H1 (cell line): ENCODE measurements at regions not wholly inside any gene's neighbourhood (a gene's known extent, or its start where the extent isn't known, plus 50 kb on each side); places are given as distances from the start of the nearest gene placed in this dataset.

Experiments used
- CTCF ChIA-PET: fragments of 300-600 bp; sonication (Branson Sonifier 250); formaldehyde crosslinking; loops from one replicate; lab custom pipeline; 2021; ENCODE audit not compliant: partially characterized antibody; lab: Charles Lee
- POLR2A ChIA-PET: fragments of 300-600 bp; sonication (Branson Sonifier 250); formaldehyde crosslinking; loops from one replicate; lab custom pipeline; 2021; ENCODE audit warnings: inconsistent platforms; ENCODE audit not compliant: partially characterized antibody; lab: Charles Lee
- DNase-seq, 2 experiments: peaks; one replicate each; pipeline versions ENCODE4 v3.0.0 to v3.0.0-alpha.2; 2010 to 2022; ENCODE audit warnings: low spot score in 2 of 2, low read depth in 1 of 2, mixed read lengths in 1 of 2
- FAIRE-seq: peaks from 2 replicates; lab custom pipeline; 2011; peaks lifted over from hg19 to GRCh38; lab: Jason Lieb, UNC
- H2AFZ ChIP-seq: 2 replicates; pipeline ENCODE4 v1.8.1; 2012; ENCODE audit warnings: low read length, inconsistent platforms
- H2AK5ac ChIP-seq: 2 replicates; pipeline ENCODE4 v1.6.1; 2013; ENCODE audit warnings: low read depth, low read length
- H2BK120ac ChIP-seq: replicated peaks from 2 replicates; pipeline ENCODE3; 2013; ENCODE audit warnings: low read depth, low read length, inconsistent platforms
- H2BK12ac ChIP-seq: 2 replicates; pipeline ENCODE4 v1.6.1; 2013; ENCODE audit warnings: low read depth, low read length
- H2BK15ac ChIP-seq: 2 replicates; pipeline ENCODE4 v1.6.1; 2013; ENCODE audit warnings: low read length
- H2BK20ac ChIP-seq: 2 replicates; pipeline ENCODE4 v1.6.1; 2013; ENCODE audit warnings: low read length
- H2BK5ac ChIP-seq: 2 replicates; pipeline ENCODE4 v1.6.1; 2013; ENCODE audit warnings: low read depth, low read length
- H3K14ac ChIP-seq: 2 replicates; pipeline ENCODE4 v1.6.1; 2013; ENCODE audit warnings: inconsistent platforms; ENCODE audit not compliant: insufficient read length
- H3K18ac ChIP-seq: 2 replicates; pipeline ENCODE4 v1.6.1; 2013; ENCODE audit warnings: low read length; ENCODE audit errors: extremely low read depth
- H3K23ac ChIP-seq: 2 replicates; pipeline ENCODE4 v1.6.1; 2013; ENCODE audit warnings: inconsistent platforms; ENCODE audit not compliant: insufficient read length
- H3K23me2 ChIP-seq: 2 replicates; pipeline ENCODE4 v1.6.1; 2013; ENCODE audit warnings: low read depth, low read length
- H3K27ac ChIP-seq: 2 replicates; pipeline ENCODE4 v1.6.1; 2011; ENCODE audit warnings: low read depth, low read length, inconsistent platforms
- H3K27me3 ChIP-seq, 4 experiments: replicated peaks in 1 of 4; 1 replicate in 1 of 4; 2 replicates in 3 of 4; pipeline versions ENCODE4 v1.6.1 to v1.8.1; 2011 to 2013; ENCODE audit warnings: low read length in 3 of 4, mild to moderate bottlenecking in 3 of 4, inconsistent platforms in 2 of 4, mixed read lengths in 2 of 4, moderate library complexity in 1 of 4; ENCODE audit not compliant: control insufficient read depth in 3 of 4, insufficient read depth in 3 of 4; ENCODE audit errors: extremely low read depth in 1 of 4
- H3K36me3 ChIP-seq, 4 experiments: 2 replicates each; pipeline versions ENCODE4 v1.6.1 to v1.8.1; 2011 to 2013; ENCODE audit warnings: mild to moderate bottlenecking in 4 of 4, low read length in 3 of 4, moderate library complexity in 2 of 4, control low read depth in 1 of 4, inconsistent platforms in 1 of 4; ENCODE audit not compliant: insufficient read depth in 4 of 4, control insufficient read depth in 2 of 4
- H3K4ac ChIP-seq: replicated peaks from 2 replicates; pipeline ENCODE3; 2013; ENCODE audit warnings: low read length, low read depth, mixed read lengths, inconsistent platforms; ENCODE audit not compliant: insufficient read length
- H3K4me1 ChIP-seq, 4 experiments: replicated peaks in 1 of 4; 1 replicate in 1 of 4; 2 replicates in 3 of 4; pipeline versions ENCODE4 v1.6.1 to v1.8.1; 2011 to 2013; ENCODE audit warnings: low read length in 3 of 4, inconsistent platforms in 2 of 4, mixed read lengths in 1 of 4; ENCODE audit not compliant: insufficient read depth in 4 of 4, control insufficient read depth in 3 of 4
- H3K4me2 ChIP-seq, 2 experiments: 2 replicates each; pipeline versions ENCODE4 v1.6.1 to v1.8.1; 2011 to 2013; ENCODE audit warnings: low read depth in 2 of 2, low read length in 2 of 2, control low read depth in 1 of 2, inconsistent platforms in 1 of 2, mild to moderate bottlenecking in 1 of 2; ENCODE audit not compliant: insufficient read depth in 1 of 2
- H3K4me3 ChIP-seq, 4 experiments: fragments of 200-600, 300-600 bp in 1 of 4; sonication (generic), shearing (Covaris generic), sonication (Bioruptor Twin) in 1 of 4; 2 replicates each; pipeline versions ENCODE4 v1.5.1 to v1.8.1; 2011 to 2016; ENCODE audit warnings: low read length in 4 of 4, low read depth in 3 of 4, control low read depth in 2 of 4, inconsistent platforms in 2 of 4, mild to moderate bottlenecking in 2 of 4, mixed read lengths in 1 of 4, moderate library complexity in 1 of 4; ENCODE audit not compliant: insufficient read depth in 2 of 4; ENCODE audit errors: extremely low read depth in 1 of 4
- H3K56ac ChIP-seq: replicated peaks from 2 replicates; pipeline ENCODE3; 2013; ENCODE audit warnings: low read depth, mild to moderate bottlenecking, mixed read lengths, low read length, inconsistent platforms; ENCODE audit not compliant: insufficient read length
- H3K79me1 ChIP-seq: 2 replicates; pipeline ENCODE4 v1.6.1; 2013; ENCODE audit warnings: low read depth, low read length, control low read depth
- H3K79me2 ChIP-seq, 2 experiments: 2 replicates each; pipeline versions ENCODE4 v1.6.1 to v1.8.1; 2012 to 2013; ENCODE audit warnings: low read length in 2 of 2, mild to moderate bottlenecking in 2 of 2, inconsistent platforms in 1 of 2; ENCODE audit not compliant: insufficient read depth in 2 of 2, control insufficient read depth in 1 of 2
- H3K9ac ChIP-seq, 4 experiments: replicated peaks in 1 of 4; 1 replicate in 1 of 4; 2 replicates in 3 of 4; pipeline versions ENCODE4 v1.6.1 to v1.8.1; 2011 to 2013; ENCODE audit warnings: low read depth in 3 of 4, low read length in 3 of 4, control low read depth in 2 of 4, mild to moderate bottlenecking in 2 of 4, moderate library complexity in 2 of 4, inconsistent platforms in 1 of 4; ENCODE audit errors: extremely low read depth in 1 of 4
- H3K9me3 ChIP-seq, 2 experiments: 2 replicates each; pipeline versions ENCODE4 v1.6.1 to v1.8.1; 2012 to 2013; ENCODE audit warnings: mild to moderate bottlenecking in 2 of 2, moderate library complexity in 2 of 2, control low read depth in 1 of 2, inconsistent platforms in 1 of 2, low read depth in 1 of 2, low read length in 1 of 2, mixed read lengths in 1 of 2; ENCODE audit not compliant: insufficient read depth in 2 of 2
- H4K20me1 ChIP-seq, 2 experiments: replicated peaks in 1 of 2; 2 replicates each; pipeline versions ENCODE3 to v1.8.1; 2011 to 2013; ENCODE audit warnings: inconsistent platforms in 2 of 2, low read length in 2 of 2, mild to moderate bottlenecking in 1 of 2; ENCODE audit not compliant: insufficient read depth in 2 of 2, control insufficient read depth in 1 of 2
- H4K5ac ChIP-seq: 2 replicates; pipeline ENCODE4 v1.6.1; 2013; ENCODE audit warnings: low read length, low read depth, mixed read lengths, inconsistent platforms; ENCODE audit not compliant: insufficient read length
- H4K8ac ChIP-seq: 2 replicates; pipeline ENCODE4 v1.8.0; 2013; ENCODE audit warnings: mild to moderate bottlenecking, moderate library complexity, low read length, inconsistent platforms; ENCODE audit not compliant: insufficient read depth; ENCODE audit errors: extremely low read depth
- H4K91ac ChIP-seq: replicated peaks from 2 replicates; pipeline ENCODE3; 2013; ENCODE audit warnings: low read length, mixed read lengths, inconsistent platforms; ENCODE audit not compliant: insufficient read length
- CBX5 ChIP-seq: fragments of 300-800, 300-1000 bp; sonication (generic); IDR thresholded peaks from 2 replicates; pipeline ENCODE4 v1.7.1; 2016; ENCODE audit warnings: antibody characterized with exemption, low read length, low read depth
- CREB1 ChIP-seq: IDR thresholded peaks from 2 replicates; pipeline ENCODE4 v1.6.1; 2012; ENCODE audit warnings: inconsistent platforms
- E2F6 ChIP-seq: IDR thresholded peaks from 2 replicates; pipeline ENCODE4 v1.6.1; 2012; ENCODE audit warnings: inconsistent platforms
- EP300 ChIP-seq, 2 experiments: IDR thresholded peaks; 1 replicate in 1 of 2; 2 replicates in 1 of 2; pipeline ENCODE4 v1.6.1; 2011 to 2012; ENCODE audit warnings: low read depth in 2 of 2, low read length in 2 of 2, mild to moderate bottlenecking in 2 of 2, borderline replicate concordance in 1 of 2, inconsistent platforms in 1 of 2, moderate library complexity in 1 of 2
- FOSL1 ChIP-seq: IDR thresholded peaks from 2 replicates; pipeline ENCODE4 v1.6.1; 2011; ENCODE audit warnings: mild to moderate bottlenecking, low read depth, low read length, moderate library complexity; ENCODE audit not compliant: insufficient read depth
- GABPA ChIP-seq: IDR thresholded peaks from 2 replicates; pipeline ENCODE4 v1.6.1; 2011; ENCODE audit warnings: mild to moderate bottlenecking, low read length, moderate library complexity, borderline replicate concordance; ENCODE audit not compliant: insufficient read depth
- HDAC6 ChIP-seq: IDR thresholded peaks from one replicate; pipeline ENCODE4 v1.7.1; 2012; ENCODE audit warnings: low read depth, mild to moderate bottlenecking, inconsistent platforms, low read length, moderate library complexity
- JUND ChIP-seq: IDR thresholded peaks from 2 replicates; pipeline ENCODE4 v1.6.1; 2011; ENCODE audit warnings: mild to moderate bottlenecking, improper control_type of control experiment, low read length
- MAFK ChIP-seq: IDR thresholded peaks from 2 replicates; pipeline ENCODE4 v1.6.1; 2012; ENCODE audit warnings: low read depth, mild to moderate bottlenecking, improper control_type of control experiment, low read length
- POU5F1 ChIP-seq: IDR thresholded peaks from 2 replicates; pipeline ENCODE4 v1.6.1; 2011; ENCODE audit warnings: low read depth, mild to moderate bottlenecking, low read length, moderate library complexity
- SIRT6 ChIP-seq: IDR thresholded peaks from one replicate; pipeline ENCODE4 v1.7.1; 2012; ENCODE audit warnings: low read length, inconsistent platforms
- SP4 ChIP-seq: IDR thresholded peaks from 2 replicates; pipeline ENCODE4 v1.6.1; 2012; ENCODE audit warnings: low read length, inconsistent platforms
- TBP ChIP-seq: IDR thresholded peaks from 2 replicates; pipeline ENCODE4 v1.6.1; 2011; ENCODE audit warnings: low read depth, low read length, improper control_type of control experiment
- YY1 ChIP-seq: IDR thresholded peaks from 2 replicates; pipeline ENCODE4 v1.6.1; 2011; ENCODE audit warnings: low read depth, mild to moderate bottlenecking, low read length
- WGBS, 2 experiments: shearing (Covaris generic) in 1 of 2; methylation state at CpG; one replicate each; pipeline versions ENCODE4 v1.1.6 to v1.1.7; 2013 to 2015; ENCODE audit warnings: low lambda C conversion rate in 2 of 2, mixed read lengths in 2 of 2, inconsistent platforms in 1 of 2, low coverage in 1 of 2, missing lambda C conversion rate in 1 of 2; ENCODE audit not compliant: insufficient replicate concordance in 2 of 2, insufficient coverage in 1 of 2, insufficient read length in 1 of 2; ENCODE audit errors: extremely low coverage in 1 of 2, missing lambda C conversion rate in 1 of 2; 5-methylcytosine and 5-hydroxymethylcytosine counted together

DNA sequence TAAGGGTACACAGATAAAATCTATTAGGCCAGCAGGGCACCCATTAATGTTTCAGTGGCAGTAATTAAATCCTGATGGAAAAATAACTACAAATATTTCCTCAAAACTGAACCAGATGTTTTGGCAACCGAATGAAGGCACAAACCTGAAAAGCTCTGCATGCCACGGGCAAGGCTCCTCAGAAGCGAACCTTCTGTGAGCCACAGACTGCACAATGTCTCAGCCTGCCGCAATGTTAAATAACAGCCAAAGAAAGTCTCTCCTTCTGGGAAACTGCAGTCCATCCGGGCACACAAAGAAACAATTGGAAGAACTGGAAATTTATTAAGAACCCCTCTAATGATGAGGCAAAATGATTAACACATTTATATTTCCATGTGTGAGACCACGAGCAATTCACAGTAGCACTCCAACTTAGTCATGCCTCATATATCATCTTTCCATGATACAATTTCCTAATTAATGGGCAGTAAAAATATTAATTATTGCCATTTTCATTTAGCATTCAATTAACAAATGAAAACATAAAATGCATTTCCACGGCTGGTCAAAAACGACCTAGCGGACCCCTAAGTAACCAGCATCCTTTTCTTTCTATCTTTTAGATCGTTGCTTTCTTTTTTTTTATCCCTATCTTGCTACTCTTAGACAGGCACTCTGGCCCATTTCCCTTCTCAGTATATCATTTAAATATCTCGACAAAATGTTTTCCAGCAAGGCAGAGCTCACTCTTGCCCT is 237.5 kb downstream of the EPHA4 start:
- Histone ChIP-seq H3K27ac (no peak overlapping the region), H2AK5ac (no peak overlapping the region), H2BK20ac (no peak overlapping the region), H4K5ac (no peak overlapping the region), H2BK12ac (no peak overlapping the region), H4K8ac (no peak overlapping the region), H3K9me3 (no peaks in the 10 kb centered on the region), H4K91ac (no peak overlapping the region), H3K56ac (no peak overlapping the region), H3K4me2 (no peak overlapping the region), H3K18ac (no peak overlapping the region), H3K9ac (no peak overlapping the region), H3K23me2 (no peaks in the 10 kb centered on the region), H3K79me2 (no peaks in the 10 kb centered on the region), H3K4ac (no peak overlapping the region), H4K20me1 (no peaks in the 10 kb centered on the region), H2AFZ (no peak overlapping the region), H3K4me1 (no peaks in the 10 kb centered on the region), H2BK120ac (no peak overlapping the region), H3K27me3 (no peaks in the 10 kb centered on the region), H3K79me1 (no peaks in the 10 kb centered on the region), H3K4me3 (no peak overlapping the region), H2BK5ac (no peak overlapping the region), H3K23ac (no peak overlapping the region), H3K36me3 (no peaks in the 10 kb centered on the region), H3K14ac (no peak overlapping the region), H2BK15ac (no peak overlapping the region)
- POLR2A ChIA-PET, result no interaction called here
- DNase-seq, result no peak
- 90% methylated on average over 11 of the region's 11 CpGs; no CpG with 5 or more reads in 1 of the 2 experiments for WGBS, 2 experiments
- FAIRE-seq, result no peak
- CTCF ChIA-PET, result interaction anchor here (0.5 to 0.8 kb wide), 2 partner anchors 704 to 705 kb away, joined by 3 read pairs; no protein-coding TSS in a partner anchor
- TF ChIP-seq EP300 (IDR thresholded peaks at IDR 0.05; ENCODE audit: borderline replicate concordance in 1 of 2, low read depth in 2 of 2, low read length in 2 of 2) (no peak), YY1 (no peak), E2F6 (no peak), SIRT6 (no peak), TBP (no peak), CREB1 (no peak), CBX5 (no peak), POU5F1 (no peak), HDAC6 (no peak), GABPA (no peak), SP4 (no peak), FOSL1 (no peak), MAFK (no peak), JUND (no peak)
